GM23338 (cell line): ENCODE measurements at regions not wholly inside any gene's neighbourhood (a gene's known extent, or its start where the extent isn't known, plus 50 kb on each side); places are given as distances from the start of the nearest gene placed in this dataset.
"Not testable (repeated sequence)": the region's sequence is repeated elsewhere in the genome, so short reads cannot be mapped to it uniquely, and the experiment has no call there.

Experiments used
- ATAC-seq: fragments of 200-7000 bp; cut with Tn5 transposase; 3 replicates; pipeline ENCODE4 v1.9.1; 2020
- DNase-seq: peaks from one replicate; pipeline ENCODE4 v3.0.0-alpha.2; 2015; ENCODE audit warnings: low spot score
- H2AFZ ChIP-seq: fragments of 200-600 bp; sonication (generic); 2 replicates; pipeline ENCODE4 v1.8.0; 2016; ENCODE audit warnings: antibody characterized with exemption, mild to moderate bottlenecking, moderate library complexity
- H3F3A ChIP-seq: fragments of 200-600 bp; sonication (generic); replicated peaks from 2 replicates; pipeline ENCODE4 v1.8.0; 2017; ENCODE audit warnings: antibody characterized with exemption, mixed run types, low read depth
- H3K27ac ChIP-seq: fragments of 200-600 bp; sonication (generic); 2 replicates; pipeline ENCODE4 v1.6.1; 2016; ENCODE audit warnings: low read depth
- H3K27me3 ChIP-seq: fragments of 200-600 bp; sonication (generic); 2 replicates; pipeline ENCODE4 v1.8.0; 2016; ENCODE audit warnings: mild to moderate bottlenecking, mixed run types, moderate library complexity; ENCODE audit not compliant: insufficient read depth
- H3K36me3 ChIP-seq: fragments of 200-600 bp; sonication (generic); 2 replicates; pipeline ENCODE4 v1.8.0; 2016; ENCODE audit warnings: mild to moderate bottlenecking; ENCODE audit not compliant: insufficient read depth
- H3K4me1 ChIP-seq: fragments of 200-600 bp; sonication (generic); 2 replicates; pipeline ENCODE4 v1.8.0; 2016; ENCODE audit warnings: mild to moderate bottlenecking, moderate library complexity; ENCODE audit not compliant: insufficient read depth
- H3K4me2 ChIP-seq: fragments of 200-600 bp; sonication (generic); 2 replicates; pipeline ENCODE4 v1.7.1; 2017; ENCODE audit warnings: mixed run types
- H3K4me3 ChIP-seq: fragments of 200-600 bp; sonication (generic); 2 replicates; pipeline ENCODE4 v1.6.1; 2016; ENCODE audit warnings: mixed run types
- H3K79me2 ChIP-seq: fragments of 200-600 bp; sonication (generic); replicated peaks from 2 replicates; pipeline ENCODE4 v1.8.0; 2017; ENCODE audit warnings: mild to moderate bottlenecking; ENCODE audit not compliant: insufficient read depth
- H3K9me2 ChIP-seq: fragments of 200-600 bp; sonication (generic); 2 replicates; pipeline ENCODE4 v1.8.0; 2017; ENCODE audit not compliant: insufficient read depth
- H4K20me1 ChIP-seq: fragments of 200-600 bp; sonication (generic); replicated peaks from 2 replicates; pipeline ENCODE4 v1.8.0; 2017; ENCODE audit warnings: mild to moderate bottlenecking; ENCODE audit not compliant: insufficient read depth
- H3K27ac Mint-ChIP-seq: 2 replicates; pipeline ENCODE4 v1.8.0; 2020; ENCODE audit warnings: inconsistent platforms, mild to moderate bottlenecking, moderate library complexity, mixed read lengths
- H3K27me3 Mint-ChIP-seq: 3 replicates; pipeline ENCODE4 v1.8.0; 2022; ENCODE audit warnings: low read depth, mild to moderate bottlenecking, moderate library complexity, mixed read lengths, inconsistent platforms; ENCODE audit not compliant: insufficient read depth, poor library complexity
- H3K36me3 Mint-ChIP-seq: 3 replicates; pipeline ENCODE4 v1.8.0; 2021; ENCODE audit warnings: low read depth, mild to moderate bottlenecking, inconsistent platforms, moderate library complexity, mixed read lengths
- H3K4me1 Mint-ChIP-seq: 3 replicates; pipeline ENCODE4 v1.8.0; 2020; ENCODE audit warnings: mild to moderate bottlenecking, inconsistent platforms, mixed read lengths
- H3K4me3 Mint-ChIP-seq: 3 replicates; pipeline ENCODE4 v1.8.0; 2021; ENCODE audit warnings: moderate library complexity, mild to moderate bottlenecking, inconsistent platforms, mixed read lengths
- H3K9me3 Mint-ChIP-seq: 3 replicates; pipeline ENCODE4 v1.8.0; 2020; ENCODE audit warnings: moderate library complexity, mild to moderate bottlenecking, inconsistent platforms, mixed read lengths
- CREB1 ChIP-seq: fragments of 250-450 bp; sonication (Bioruptor Pico); IDR thresholded peaks from 2 replicates; pipeline ENCODE4 v1.5.0; 2020; ENCODE audit warnings: low read depth, mild to moderate bottlenecking, moderate library complexity
- EZH2 ChIP-seq: fragments of 200-600 bp; sonication (generic); IDR thresholded peaks from one replicate; pipeline ENCODE4 v1.8.0; 2017; ENCODE audit warnings: antibody characterized with exemption, mild to moderate bottlenecking, low read depth; ENCODE audit not compliant: unreplicated experiment
- EZH2phosphoT487 ChIP-seq: fragments of 200-600 bp; sonication (generic); IDR thresholded peaks from one replicate; pipeline ENCODE4 v1.8.1; 2018; ENCODE audit warnings: antibody characterized with exemption; ENCODE audit not compliant: unreplicated experiment
- JUNB ChIP-seq: IDR thresholded peaks from one replicate; pipeline ENCODE4 v1.6.1; 2016; ENCODE audit warnings: antibody characterized with exemption; ENCODE audit not compliant: unreplicated experiment
- NANOG ChIP-seq: IDR thresholded peaks from 2 replicates; pipeline ENCODE4 v1.6.1; 2016; ENCODE audit warnings: antibody characterized with exemption, borderline replicate concordance
- POLR2AphosphoS5 ChIP-seq: IDR thresholded peaks from 2 replicates; pipeline ENCODE4 v1.6.1; 2016; ENCODE audit warnings: antibody characterized with exemption, low read depth
- STAT1 ChIP-seq: IDR thresholded peaks from one replicate; pipeline ENCODE4 v1.6.1; 2016; ENCODE audit warnings: antibody characterized with exemption; ENCODE audit not compliant: unreplicated experiment
- ZNF114 ChIP-seq: fragments of 250-450 bp; sonication (Bioruptor Pico); IDR thresholded peaks from 2 replicates; pipeline ENCODE4 v1.5.0; 2020; ENCODE audit warnings: mild to moderate bottlenecking, moderate library complexity
- ZNF331 ChIP-seq: fragments of 250-450 bp; sonication (Bioruptor Pico); IDR thresholded peaks from 2 replicates; pipeline ENCODE4 v1.5.0; 2020; ENCODE audit warnings: low read depth, mild to moderate bottlenecking, moderate library complexity
- TF ChIP-seq, protein P1 (sequence below): fragments of 250-450 bp; sonication (Bioruptor Pico); IDR thresholded peaks from 2 replicates; pipeline ENCODE4 v1.5.0; 2020; ENCODE audit warnings: mild to moderate bottlenecking, moderate library complexity
- TF ChIP-seq, protein P2 (sequence below), 2 experiments: fragments of 200-600 bp in 1 of 2; sonication (generic) in 1 of 2; conservative IDR thresholded peaks; 2 replicates each; pipeline versions ENCODE4 v1.5.1 to v1.6.1; 2016 to 2017; ENCODE audit warnings: antibody characterized with exemption in 2 of 2, low read depth in 2 of 2, mild to moderate bottlenecking in 2 of 2, moderate library complexity in 1 of 2
- TF ChIP-seq, protein P3 (sequence below): IDR thresholded peaks from 2 replicates; pipeline ENCODE4 v1.6.1; 2016; ENCODE audit warnings: antibody characterized with exemption

DNA sequence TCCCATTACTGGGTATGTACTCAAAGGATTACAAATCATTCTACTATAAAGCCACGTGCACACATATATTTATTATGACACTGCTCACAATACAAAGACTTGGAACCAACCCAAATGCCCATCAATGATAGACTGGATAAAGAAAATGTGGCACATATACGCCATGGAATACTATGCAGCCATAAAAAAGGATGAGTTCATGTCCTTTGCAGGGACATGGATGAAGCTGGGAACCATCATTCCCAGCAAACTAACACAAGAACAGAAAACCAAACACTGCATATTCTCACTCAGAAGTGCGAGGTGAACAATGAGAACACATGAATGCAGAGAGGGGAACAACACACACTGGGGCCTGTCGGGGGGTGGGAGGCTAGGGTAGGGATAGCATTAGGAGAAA, 89.6 kb upstream of the CDX4 start:
- not testable (repeated sequence) for H3K4me1 Mint-ChIP-seq, DNase-seq, H3K27ac ChIP-seq, ATAC-seq, H3F3A ChIP-seq, H3K36me3 ChIP-seq, H3K27me3 ChIP-seq, H3K4me2 ChIP-seq, H3K9me3 Mint-ChIP-seq, H3K9me2 ChIP-seq, H3K27ac Mint-ChIP-seq, H3K4me3 ChIP-seq, H3K4me3 Mint-ChIP-seq, H3K36me3 Mint-ChIP-seq, H3K4me1 ChIP-seq, H4K20me1 ChIP-seq, H3K79me2 ChIP-seq, H2AFZ ChIP-seq, H3K27me3 Mint-ChIP-seq

DNA sequence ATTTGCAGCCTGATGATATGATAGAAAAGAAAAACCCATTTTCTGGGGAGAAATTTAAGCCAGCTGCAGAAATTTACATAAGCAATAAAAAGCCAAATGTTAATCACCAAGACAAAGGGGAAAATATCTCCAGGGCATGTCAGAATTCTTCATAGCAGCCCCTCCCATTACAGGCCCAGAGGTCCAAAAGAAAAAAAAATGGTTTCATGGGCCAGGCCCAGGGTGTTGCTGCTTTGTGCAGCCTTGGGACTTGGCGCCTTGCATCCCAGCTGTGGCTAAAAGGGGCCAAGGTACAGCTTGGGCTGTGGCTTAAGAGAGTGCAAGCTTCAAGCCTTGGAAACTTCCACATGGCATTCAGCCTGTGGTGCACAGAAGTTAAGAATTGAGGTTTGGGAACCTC, 97.9 kb upstream of the CDX4 start:
- H3K36me3 ChIP-seq: no peaks in the 10 kb centered on the region
- no peak overlapping the region for H2AFZ ChIP-seq
- DNase-seq: no peak
- ATAC-seq: no peak
- H3F3A ChIP-seq: no peaks in the 10 kb centered on the region
- H3K4me2 ChIP-seq: no peak overlapping the region
- H3K9me2 ChIP-seq: no peaks in the 10 kb centered on the region
- no peak overlapping the region for H3K4me3 ChIP-seq
- no peak overlapping the region for H3K27ac Mint-ChIP-seq
- H3K36me3 Mint-ChIP-seq: peaks cover 3% of the 10 kb centered on the region; the same call in 1 of the 3 replicates
- TF ChIP-seq STAT1 (no peak), CREB1 (CRISPR knock-in tag) (no peak), EZH2phosphoT487 (no peak), ZNF331 (CRISPR knock-in tag) (no peak), JUNB (no peak), EZH2 (no peak), POLR2AphosphoS5 (no peak), NANOG (no peak), ZNF114 (CRISPR knock-in tag) (no peak)
- TF ChIP-seq, protein P1, sequence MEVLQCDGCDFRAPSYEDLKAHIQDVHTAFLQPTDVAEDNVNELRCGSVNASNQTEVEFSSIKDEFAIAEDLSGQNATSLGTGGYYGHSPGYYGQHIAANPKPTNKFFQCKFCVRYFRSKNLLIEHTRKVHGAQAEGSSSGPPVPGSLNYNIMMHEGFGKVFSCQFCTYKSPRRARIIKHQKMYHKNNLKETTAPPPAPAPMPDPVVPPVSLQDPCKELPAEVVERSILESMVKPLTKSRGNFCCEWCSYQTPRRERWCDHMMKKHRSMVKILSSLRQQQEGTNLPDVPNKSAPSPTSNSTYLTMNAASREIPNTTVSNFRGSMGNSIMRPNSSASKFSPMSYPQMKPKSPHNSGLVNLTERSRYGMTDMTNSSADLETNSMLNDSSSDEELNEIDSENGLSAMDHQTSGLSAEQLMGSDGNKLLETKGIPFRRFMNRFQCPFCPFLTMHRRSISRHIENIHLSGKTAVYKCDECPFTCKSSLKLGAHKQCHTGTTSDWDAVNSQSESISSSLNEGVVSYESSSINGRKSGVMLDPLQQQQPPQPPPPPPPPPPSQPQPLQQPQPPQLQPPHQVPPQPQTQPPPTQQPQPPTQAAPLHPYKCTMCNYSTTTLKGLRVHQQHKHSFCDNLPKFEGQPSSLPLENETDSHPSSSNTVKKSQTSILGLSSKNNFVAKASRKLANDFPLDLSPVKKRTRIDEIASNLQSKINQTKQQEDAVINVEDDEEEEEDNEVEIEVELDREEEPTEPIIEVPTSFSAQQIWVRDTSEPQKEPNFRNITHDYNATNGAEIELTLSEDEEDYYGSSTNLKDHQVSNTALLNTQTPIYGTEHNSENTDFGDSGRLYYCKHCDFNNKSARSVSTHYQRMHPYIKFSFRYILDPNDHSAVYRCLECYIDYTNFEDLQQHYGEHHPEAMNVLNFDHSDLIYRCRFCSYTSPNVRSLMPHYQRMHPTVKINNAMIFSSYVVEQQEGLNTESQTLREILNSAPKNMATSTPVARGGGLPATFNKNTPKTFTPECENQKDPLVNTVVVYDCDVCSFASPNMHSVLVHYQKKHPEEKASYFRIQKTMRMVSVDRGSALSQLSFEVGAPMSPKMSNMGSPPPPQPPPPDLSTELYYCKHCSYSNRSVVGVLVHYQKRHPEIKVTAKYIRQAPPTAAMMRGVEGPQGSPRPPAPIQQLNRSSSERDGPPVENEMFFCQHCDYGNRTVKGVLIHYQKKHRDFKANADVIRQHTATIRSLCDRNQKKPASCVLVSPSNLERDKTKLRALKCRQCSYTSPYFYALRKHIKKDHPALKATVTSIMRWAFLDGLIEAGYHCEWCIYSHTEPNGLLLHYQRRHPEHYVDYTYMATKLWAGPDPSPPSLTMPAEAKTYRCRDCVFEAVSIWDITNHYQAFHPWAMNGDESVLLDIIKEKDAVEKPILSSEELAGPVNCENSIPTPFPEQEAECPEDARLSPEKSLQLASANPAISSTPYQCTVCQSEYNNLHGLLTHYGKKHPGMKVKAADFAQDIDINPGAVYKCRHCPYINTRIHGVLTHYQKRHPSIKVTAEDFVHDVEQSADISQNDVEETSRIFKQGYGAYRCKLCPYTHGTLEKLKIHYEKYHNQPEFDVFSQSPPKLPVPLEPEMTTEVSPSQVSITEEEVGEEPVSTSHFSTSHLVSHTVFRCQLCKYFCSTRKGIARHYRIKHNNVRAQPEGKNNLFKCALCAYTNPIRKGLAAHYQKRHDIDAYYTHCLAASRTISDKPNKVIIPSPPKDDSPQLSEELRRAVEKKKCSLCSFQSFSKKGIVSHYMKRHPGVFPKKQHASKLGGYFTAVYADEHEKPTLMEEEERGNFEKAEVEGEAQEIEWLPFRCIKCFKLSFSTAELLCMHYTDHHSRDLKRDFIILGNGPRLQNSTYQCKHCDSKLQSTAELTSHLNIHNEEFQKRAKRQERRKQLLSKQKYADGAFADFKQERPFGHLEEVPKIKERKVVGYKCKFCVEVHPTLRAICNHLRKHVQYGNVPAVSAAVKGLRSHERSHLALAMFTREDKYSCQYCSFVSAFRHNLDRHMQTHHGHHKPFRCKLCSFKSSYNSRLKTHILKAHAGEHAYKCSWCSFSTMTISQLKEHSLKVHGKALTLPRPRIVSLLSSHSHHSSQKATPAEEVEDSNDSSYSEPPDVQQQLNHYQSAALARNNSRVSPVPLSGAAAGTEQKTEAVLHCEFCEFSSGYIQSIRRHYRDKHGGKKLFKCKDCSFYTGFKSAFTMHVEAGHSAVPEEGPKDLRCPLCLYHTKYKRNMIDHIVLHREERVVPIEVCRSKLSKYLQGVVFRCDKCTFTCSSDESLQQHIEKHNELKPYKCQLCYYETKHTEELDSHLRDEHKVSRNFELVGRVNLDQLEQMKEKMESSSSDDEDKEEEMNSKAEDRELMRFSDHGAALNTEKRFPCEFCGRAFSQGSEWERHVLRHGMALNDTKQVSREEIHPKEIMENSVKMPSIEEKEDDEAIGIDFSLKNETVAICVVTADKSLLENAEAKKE (CRISPR knock-in tag): no peak
- TF ChIP-seq, protein P2, sequence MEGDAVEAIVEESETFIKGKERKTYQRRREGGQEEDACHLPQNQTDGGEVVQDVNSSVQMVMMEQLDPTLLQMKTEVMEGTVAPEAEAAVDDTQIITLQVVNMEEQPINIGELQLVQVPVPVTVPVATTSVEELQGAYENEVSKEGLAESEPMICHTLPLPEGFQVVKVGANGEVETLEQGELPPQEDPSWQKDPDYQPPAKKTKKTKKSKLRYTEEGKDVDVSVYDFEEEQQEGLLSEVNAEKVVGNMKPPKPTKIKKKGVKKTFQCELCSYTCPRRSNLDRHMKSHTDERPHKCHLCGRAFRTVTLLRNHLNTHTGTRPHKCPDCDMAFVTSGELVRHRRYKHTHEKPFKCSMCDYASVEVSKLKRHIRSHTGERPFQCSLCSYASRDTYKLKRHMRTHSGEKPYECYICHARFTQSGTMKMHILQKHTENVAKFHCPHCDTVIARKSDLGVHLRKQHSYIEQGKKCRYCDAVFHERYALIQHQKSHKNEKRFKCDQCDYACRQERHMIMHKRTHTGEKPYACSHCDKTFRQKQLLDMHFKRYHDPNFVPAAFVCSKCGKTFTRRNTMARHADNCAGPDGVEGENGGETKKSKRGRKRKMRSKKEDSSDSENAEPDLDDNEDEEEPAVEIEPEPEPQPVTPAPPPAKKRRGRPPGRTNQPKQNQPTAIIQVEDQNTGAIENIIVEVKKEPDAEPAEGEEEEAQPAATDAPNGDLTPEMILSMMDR (conservative IDR thresholded peaks at IDR 0.05; ENCODE audit: low read depth in 2 of 2): no peak
- TF ChIP-seq, protein P3, sequence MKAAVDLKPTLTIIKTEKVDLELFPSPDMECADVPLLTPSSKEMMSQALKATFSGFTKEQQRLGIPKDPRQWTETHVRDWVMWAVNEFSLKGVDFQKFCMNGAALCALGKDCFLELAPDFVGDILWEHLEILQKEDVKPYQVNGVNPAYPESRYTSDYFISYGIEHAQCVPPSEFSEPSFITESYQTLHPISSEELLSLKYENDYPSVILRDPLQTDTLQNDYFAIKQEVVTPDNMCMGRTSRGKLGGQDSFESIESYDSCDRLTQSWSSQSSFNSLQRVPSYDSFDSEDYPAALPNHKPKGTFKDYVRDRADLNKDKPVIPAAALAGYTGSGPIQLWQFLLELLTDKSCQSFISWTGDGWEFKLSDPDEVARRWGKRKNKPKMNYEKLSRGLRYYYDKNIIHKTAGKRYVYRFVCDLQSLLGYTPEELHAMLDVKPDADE: no peak
- peaks cover 1% of the 10 kb centered on the region for H3K27me3 Mint-ChIP-seq
- no peaks in the 10 kb centered on the region for H4K20me1 ChIP-seq
- peaks cover 8% of the 10 kb centered on the region; the same call in 2 of the 3 replicates for H3K9me3 Mint-ChIP-seq
- no peak overlapping the region for H3K27ac ChIP-seq
- no peaks in the 10 kb centered on the region for H3K4me1 Mint-ChIP-seq
- no peaks in the 10 kb centered on the region for H3K79me2 ChIP-seq
- no peaks in the 10 kb centered on the region for H3K27me3 ChIP-seq
- H3K4me1 ChIP-seq: no peaks in the 10 kb centered on the region
- H3K4me3 Mint-ChIP-seq: no peak overlapping the region
